Mesenchymal stem cell (in vitro differentiated cells and primary cell): ENCODE measurements at regions not wholly inside any gene's neighbourhood (a gene's known extent, or its start where the extent isn't known, plus 50 kb on each side); places are given as distances from the start of the nearest gene placed in this dataset.

Experiments used
- DNase-seq: peaks from one replicate; pipeline ENCODE4 v3.0.0-alpha.2; 2013
- H2AFZ ChIP-seq: one replicate; pipeline ENCODE4 v1.6.1; 2013; ENCODE audit warnings: low read depth, mild to moderate bottlenecking, control low read depth, inconsistent platforms, low read length, moderate library complexity
- H2AK5ac ChIP-seq: 2 replicates; pipeline ENCODE4 v1.6.1; 2013; ENCODE audit warnings: low read length, moderate library complexity, mild to moderate bottlenecking, inconsistent platforms; ENCODE audit not compliant: severe bottlenecking
- H2BK120ac ChIP-seq: one replicate; pipeline ENCODE4 v1.6.1; 2013; ENCODE audit warnings: low read depth, mild to moderate bottlenecking, inconsistent platforms, low read length, moderate library complexity
- H2BK12ac ChIP-seq, 2 experiments: one replicate each; pipeline ENCODE4 v1.6.1; 2013; ENCODE audit warnings: inconsistent platforms in 2 of 2, low read length in 2 of 2, mild to moderate bottlenecking in 2 of 2, moderate library complexity in 2 of 2, control low read depth in 1 of 2
- H2BK15ac ChIP-seq: one replicate; pipeline ENCODE4 v1.6.1; 2013; ENCODE audit warnings: mild to moderate bottlenecking, low read depth, inconsistent platforms; ENCODE audit not compliant: poor library complexity, severe bottlenecking
- H2BK5ac ChIP-seq: 2 replicates; pipeline ENCODE4 v1.6.1; 2013; ENCODE audit warnings: low read depth, mild to moderate bottlenecking, low read length, control low read depth, inconsistent platforms; ENCODE audit not compliant: poor library complexity, severe bottlenecking
- H3K14ac ChIP-seq, 2 experiments: one replicate each; pipeline ENCODE4 v1.6.1; 2013; ENCODE audit warnings: inconsistent platforms in 2 of 2, low read length in 2 of 2, control low read depth in 1 of 2, mild to moderate bottlenecking in 1 of 2, moderate library complexity in 1 of 2
- H3K18ac ChIP-seq, 2 experiments: one replicate each; pipeline ENCODE4 v1.6.1; 2013; ENCODE audit warnings: inconsistent platforms in 2 of 2, low read length in 2 of 2, control low read depth in 1 of 2, low read depth in 1 of 2, mild to moderate bottlenecking in 1 of 2
- H3K23ac ChIP-seq, 2 experiments: one replicate each; pipeline ENCODE4 v1.6.1; 2013; ENCODE audit warnings: inconsistent platforms in 2 of 2, low read length in 2 of 2, mild to moderate bottlenecking in 2 of 2, moderate library complexity in 2 of 2, control low read depth in 1 of 2
- H3K27ac ChIP-seq: 2 replicates; pipeline ENCODE4 v1.5.1; 2013; ENCODE audit warnings: mild to moderate bottlenecking, moderate library complexity, low read length, control low read depth, inconsistent platforms; ENCODE audit not compliant: poor library complexity, severe bottlenecking
- H3K27me3 ChIP-seq, 2 experiments: 2 replicates each; pipeline versions ENCODE4 v1.6.1 to v1.7.0; 2013; ENCODE audit warnings: low read length in 2 of 2, mild to moderate bottlenecking in 2 of 2, moderate library complexity in 2 of 2, control low read depth in 1 of 2, inconsistent platforms in 1 of 2; ENCODE audit not compliant: control insufficient read depth in 1 of 2, insufficient read depth in 1 of 2
- H3K36me3 ChIP-seq, 2 experiments: 2 replicates each; pipeline versions ENCODE4 v1.6.1 to v1.7.0; 2013; ENCODE audit warnings: low read length in 2 of 2, control low read depth in 1 of 2, inconsistent platforms in 1 of 2, low read depth in 1 of 2, mild to moderate bottlenecking in 1 of 2; ENCODE audit not compliant: insufficient read depth in 2 of 2, control insufficient read depth in 1 of 2
- H3K4ac ChIP-seq, 2 experiments: one replicate each; pipeline ENCODE4 v1.6.1; 2013; ENCODE audit warnings: inconsistent platforms in 2 of 2, low read length in 2 of 2, mild to moderate bottlenecking in 2 of 2, moderate library complexity in 2 of 2, control low read depth in 1 of 2, low read depth in 1 of 2
- H3K4me1 ChIP-seq: 2 replicates; pipeline ENCODE4 v1.6.1; 2013; ENCODE audit warnings: low read depth, low read length, control low read depth; ENCODE audit not compliant: control insufficient read depth, insufficient read depth
- H3K4me2 ChIP-seq: 2 replicates; pipeline ENCODE4 v1.6.1; 2013; ENCODE audit warnings: low read length, mild to moderate bottlenecking, inconsistent platforms; ENCODE audit not compliant: poor library complexity, severe bottlenecking
- H3K4me3 ChIP-seq, 2 experiments: 2 replicates each; pipeline versions ENCODE4 v1.5.1 to v1.7.0; 2013; ENCODE audit warnings: low read length in 2 of 2, mild to moderate bottlenecking in 2 of 2, control low read depth in 1 of 2, low read depth in 1 of 2; ENCODE audit not compliant: insufficient read depth in 1 of 2
- H3K79me1 ChIP-seq: replicated peaks from 2 replicates; pipeline ENCODE4 v1.6.1; 2013; ENCODE audit warnings: mild to moderate bottlenecking, control low read depth, low read length, inconsistent platforms; ENCODE audit not compliant: poor library complexity, severe bottlenecking
- H3K9ac ChIP-seq: 2 replicates; pipeline ENCODE4 v1.7.0; 2013; ENCODE audit warnings: mild to moderate bottlenecking, low read length, moderate library complexity
- H3K9me3 ChIP-seq: 2 replicates; pipeline ENCODE4 v1.7.0; 2013; ENCODE audit warnings: mild to moderate bottlenecking, low read length; ENCODE audit not compliant: control insufficient read depth
- H4K8ac ChIP-seq: one replicate; pipeline ENCODE4 v1.6.1; 2013; ENCODE audit warnings: inconsistent platforms, mild to moderate bottlenecking, low read length, moderate library complexity
- H4K91ac ChIP-seq: one replicate; pipeline ENCODE4 v1.6.1; 2013; ENCODE audit warnings: mild to moderate bottlenecking, low read length, inconsistent platforms
- WGBS: methylation state at CpG from one replicate; pipeline ENCODE4 v1.1.7; 2013; ENCODE audit warnings: mixed read lengths; 5-methylcytosine and 5-hydroxymethylcytosine counted together

DNA sequence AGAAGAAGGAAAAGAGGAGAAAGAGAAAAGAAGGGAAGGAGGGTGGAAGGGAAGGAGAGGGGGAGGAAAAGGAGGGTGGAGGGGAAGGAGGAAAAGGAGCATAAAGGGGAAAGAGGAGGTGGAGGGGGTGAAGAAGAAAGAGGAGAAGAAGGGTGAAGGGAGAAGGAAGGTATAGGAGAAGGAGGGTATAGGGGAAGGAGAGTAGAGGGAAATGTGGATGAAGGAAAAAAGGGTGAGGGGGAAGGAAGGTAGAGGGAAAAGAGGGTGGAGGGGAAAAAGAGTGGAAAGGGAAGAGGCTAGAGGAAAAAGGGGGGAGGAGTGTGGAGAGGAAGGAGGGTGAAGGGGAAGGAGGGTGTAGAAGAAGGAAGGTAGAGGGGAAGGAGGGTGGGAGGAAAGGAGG lies 928.6 kb downstream of the UQCRFS1 start:
- Histone ChIP-seq H4K8ac (no peak overlapping the region), H2BK120ac (no peak overlapping the region), H3K27me3 (peaks cover 28 to 35% of the 10 kb centered on the region in 2 experiments)

DNA sequence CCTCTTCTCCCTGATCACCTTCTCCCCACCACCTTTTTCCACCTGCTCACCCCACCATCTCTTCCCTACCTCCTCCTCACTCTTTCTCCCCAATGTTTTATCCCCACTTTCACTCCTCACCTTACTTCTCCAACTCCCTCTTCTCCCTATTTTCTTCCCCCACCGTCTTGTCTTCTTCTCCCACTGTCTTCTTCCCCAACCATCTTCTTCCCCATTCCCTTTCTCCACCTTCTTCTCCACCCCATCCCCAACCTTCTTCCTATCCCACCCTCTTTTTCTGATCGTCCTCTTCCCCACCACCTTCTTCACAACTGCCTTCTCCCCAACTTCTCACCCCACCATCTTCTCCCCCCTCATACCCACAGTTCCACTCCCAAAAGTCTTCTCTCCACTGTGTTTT lies 929.4 kb downstream of the UQCRFS1 start:
- Histone ChIP-seq H3K4me3 (no peak overlapping the region), H3K4me2 (no peak overlapping the region), H3K4ac (no peak overlapping the region), H3K27me3 (peaks cover 28 to 35% of the 10 kb centered on the region in 2 experiments), H3K9me3 (no peaks in the 10 kb centered on the region), H3K18ac (no peak overlapping the region), H2AK5ac (no peak overlapping the region), H3K36me3 (no peaks in the 10 kb centered on the region), H3K79me1 (no peaks in the 10 kb centered on the region), H2BK12ac (no peak overlapping the region), H2BK5ac (no peak overlapping the region), H3K23ac (no peak overlapping the region), H2AFZ (no peak overlapping the region), H2BK120ac (no peak overlapping the region), H3K27ac (no peak overlapping the region), H3K9ac (no peak overlapping the region), H3K4me1 (no peaks in the 10 kb centered on the region), H4K8ac (no peak overlapping the region), H3K14ac (no peak overlapping the region), H2BK15ac (no peak overlapping the region), H4K91ac (no peak overlapping the region)
- DNase-seq, result no peak
- WGBS, result 55% methylated on average over 2 of the region's 2 CpGs

More for the DNA sequence above, 928.6 kb downstream of the UQCRFS1 start:
- no peak overlapping the region for H3K4ac ChIP-seq
- no peaks in the 10 kb centered on the region for H3K9me3 ChIP-seq
- no peak overlapping the region for H2AK5ac ChIP-seq
- H2BK15ac ChIP-seq, result no peak overlapping the region
- no peak overlapping the region for H2BK5ac ChIP-seq
- H3K4me3 ChIP-seq, result no peak overlapping the region
- H4K91ac ChIP-seq, result no peak overlapping the region
- no peaks in the 10 kb centered on the region for H3K36me3 ChIP-seq
- H3K79me1 ChIP-seq, result no peaks in the 10 kb centered on the region
- H3K4me1 ChIP-seq, result peaks cover 4% of the 10 kb centered on the region
- H3K9ac ChIP-seq, result no peak overlapping the region
- no peak overlapping the region for H2BK12ac ChIP-seq
- DNase-seq, result no peak
- H3K18ac ChIP-seq, result no peak overlapping the region
- H3K23ac ChIP-seq, result no peak overlapping the region
- no peak overlapping the region for H3K4me2 ChIP-seq
- no peak overlapping the region for H2AFZ ChIP-seq
- no peak overlapping the region for H3K27ac ChIP-seq
- no peak overlapping the region for H3K14ac ChIP-seq

DNA sequence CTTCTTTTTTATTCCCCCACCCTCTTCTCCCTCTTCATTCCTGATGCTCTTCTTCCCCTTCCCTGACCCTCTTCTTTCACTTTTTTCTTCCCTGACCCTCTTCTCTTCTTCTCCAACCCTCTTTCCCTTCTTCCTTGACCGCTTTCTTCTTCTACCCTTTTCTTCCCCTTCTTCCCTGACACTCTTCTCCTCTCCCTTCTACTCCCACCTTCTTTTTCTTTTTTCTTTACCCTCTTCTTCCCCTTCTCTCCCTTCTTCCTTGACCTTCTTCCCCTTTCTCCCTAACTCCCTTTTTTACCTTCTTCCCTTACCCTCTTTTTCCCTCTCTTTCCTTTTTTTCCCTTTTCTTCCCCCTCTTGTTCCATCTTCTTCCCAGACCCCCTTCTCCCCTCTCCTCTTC lies 931.3 kb downstream of the UQCRFS1 start:
- Histone ChIP-seq H3K27me3 (peaks cover 28 to 35% of the 10 kb centered on the region in 2 experiments), H2AK5ac (no peak overlapping the region), H3K9ac (no peak overlapping the region), H4K91ac (no peak overlapping the region), H2BK15ac (no peak overlapping the region), H3K18ac (no peak overlapping the region), H3K23ac (no peak overlapping the region), H3K79me1 (no peaks in the 10 kb centered on the region), H3K4ac (no peak overlapping the region), H3K4me2 (no peak overlapping the region), H3K4me3 (no peak overlapping the region), H3K27ac (no peak overlapping the region), H2AFZ (no peak overlapping the region), H3K4me1 (no peaks in the 10 kb centered on the region), H2BK120ac (no peak overlapping the region), H3K14ac (no peak overlapping the region), H3K9me3 (no peaks in the 10 kb centered on the region), H2BK5ac (no peak overlapping the region), H3K36me3 (no peaks in the 10 kb centered on the region), H4K8ac (no peak overlapping the region), H2BK12ac (no peak overlapping the region)
- DNase-seq, result no peak
- WGBS, result 83% methylated on average over 1 of the region's 1 CpG

DNA sequence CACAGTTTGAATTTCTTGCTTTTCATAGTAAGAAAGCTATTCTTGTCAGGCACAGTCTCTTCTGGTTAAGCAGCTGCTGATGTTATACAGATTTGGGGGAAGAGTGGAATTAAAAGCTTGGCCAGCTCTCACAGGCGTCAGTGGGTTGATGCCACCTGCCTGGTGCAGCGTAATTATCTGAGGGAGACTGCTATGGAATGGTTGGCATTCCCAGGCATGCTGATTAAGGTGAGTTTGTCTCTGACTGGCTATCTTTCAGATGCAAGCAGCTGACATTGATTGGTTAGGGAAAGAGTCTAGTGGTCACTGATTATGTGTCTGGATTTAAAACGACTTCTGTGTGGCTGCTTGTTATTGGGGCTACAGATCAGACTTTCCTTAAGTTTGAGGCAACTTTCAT lies 948.4 kb downstream of the UQCRFS1 start:
- 61% methylated on average over 2 of the region's 3 CpGs for WGBS
- Histone ChIP-seq H3K23ac (no peak overlapping the region), H3K9me3 (no peaks in the 10 kb centered on the region), H4K8ac (no peak overlapping the region), H2AK5ac (no peak overlapping the region), H3K9ac (no peak overlapping the region), H3K4me3 (no peak overlapping the region), H3K4ac (no peak overlapping the region), H3K27ac (no peak overlapping the region), H3K18ac (no peak overlapping the region), H4K91ac (no peak overlapping the region), H3K36me3 (no peaks in the 10 kb centered on the region), H2BK15ac (no peak overlapping the region), H3K27me3 (peaks cover 0 to 10% of the 10 kb centered on the region in 2 experiments), H2AFZ (no peak overlapping the region), H3K4me1 (no peaks in the 10 kb centered on the region), H2BK12ac (no peak overlapping the region), H2BK120ac (no peak overlapping the region), H3K79me1 (no peaks in the 10 kb centered on the region), H3K14ac (no peak overlapping the region), H3K4me2 (no peak overlapping the region), H2BK5ac (no peak overlapping the region)
- DNase-seq, result no peak
